GM18867 (cell line): ENCODE measurements at regions not wholly inside any gene's neighbourhood (a gene's known extent, or its start where the extent isn't known, plus 50 kb on each side); places are given as distances from the start of the nearest gene placed in this dataset.

ENCODE experiments used
- ATAC-seq: cut with Tn5 transposase; IDR thresholded peaks from one replicate; pipeline ENCODE4 v1.9.1; 2021; ENCODE audit warnings: mild to moderate bottlenecking, moderate library complexity; ENCODE audit not compliant: unreplicated experiment

DNA sequence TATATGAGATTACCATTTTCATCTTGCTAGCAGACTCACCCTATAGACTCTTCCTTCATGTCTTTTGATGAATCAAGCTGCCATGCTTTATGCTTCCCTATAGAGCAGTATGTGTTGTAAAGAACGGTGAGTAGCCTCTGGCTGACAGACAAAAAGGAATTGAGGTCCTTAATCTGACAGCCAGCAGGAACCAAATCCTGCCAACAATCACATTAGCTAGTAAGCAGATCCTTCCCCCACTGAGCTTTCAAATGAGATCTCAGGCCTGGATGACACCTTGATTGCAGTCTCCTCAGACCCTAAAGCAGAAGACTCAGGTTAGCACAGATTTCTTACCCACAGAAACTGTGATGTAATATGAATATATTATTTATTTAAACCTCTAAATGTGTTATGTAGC, 577.0 kb downstream of the CDH11 start:
- no peak for ATAC-seq

DNA sequence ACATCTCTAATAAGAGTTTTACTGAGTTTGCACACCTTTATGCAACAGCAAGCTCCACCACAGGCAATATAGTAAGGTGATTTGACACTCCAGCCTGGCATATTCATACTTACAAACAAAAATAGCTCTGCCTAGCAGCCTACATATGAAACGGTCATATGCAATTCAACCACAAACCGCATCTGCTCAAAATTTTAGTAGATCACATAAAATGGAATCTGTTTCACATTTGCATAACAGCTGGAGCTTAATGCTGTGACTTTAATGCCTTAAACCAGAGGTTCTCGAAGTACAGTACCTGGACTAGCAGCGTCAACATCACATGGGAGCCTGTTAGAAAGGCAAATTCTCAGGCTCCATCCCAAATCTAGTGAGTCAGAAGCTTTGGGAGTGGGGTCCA, 578.4 kb downstream of the CDH11 start:
- no peak for ATAC-seq

DNA sequence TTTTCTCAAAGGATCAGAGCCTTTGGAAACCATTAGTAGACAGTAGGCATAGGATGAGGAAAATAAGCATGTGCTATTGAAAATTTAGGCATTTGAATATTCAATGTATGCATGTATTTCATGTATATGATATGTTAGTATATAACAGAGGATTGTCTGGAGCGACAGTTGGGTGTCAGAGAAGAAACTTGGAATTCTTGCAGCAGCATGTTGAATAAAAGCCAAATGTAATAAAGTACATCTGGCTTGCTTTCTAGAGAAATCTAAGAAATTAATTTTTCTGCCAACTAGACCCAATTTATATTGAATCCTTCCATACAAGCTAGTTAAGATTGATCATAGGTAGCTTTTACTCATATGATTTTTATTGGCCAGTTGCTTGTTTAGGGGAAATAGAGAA, 578.8 kb downstream of the CDH11 start:
- ATAC-seq = no peak

DNA sequence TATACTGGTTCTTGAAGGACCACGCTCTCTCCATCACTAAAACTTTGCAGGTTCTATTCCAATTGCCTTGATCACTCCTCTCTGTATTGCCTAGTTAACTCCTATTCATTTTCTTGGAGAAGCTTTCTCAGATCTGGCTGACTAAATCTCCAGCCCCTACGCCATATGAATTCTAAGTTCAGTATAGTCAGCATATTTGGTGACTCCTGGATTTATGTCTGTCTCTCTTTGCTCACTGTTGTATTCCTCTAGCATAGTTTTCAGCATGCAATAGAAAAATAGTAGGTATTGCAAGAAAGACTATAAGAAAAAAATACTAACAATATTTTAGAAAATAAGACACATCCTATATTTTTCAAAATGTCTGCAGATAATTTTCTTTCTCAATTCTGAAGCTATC, 579.7 kb downstream of the CDH11 start:
- no peak for ATAC-seq

DNA sequence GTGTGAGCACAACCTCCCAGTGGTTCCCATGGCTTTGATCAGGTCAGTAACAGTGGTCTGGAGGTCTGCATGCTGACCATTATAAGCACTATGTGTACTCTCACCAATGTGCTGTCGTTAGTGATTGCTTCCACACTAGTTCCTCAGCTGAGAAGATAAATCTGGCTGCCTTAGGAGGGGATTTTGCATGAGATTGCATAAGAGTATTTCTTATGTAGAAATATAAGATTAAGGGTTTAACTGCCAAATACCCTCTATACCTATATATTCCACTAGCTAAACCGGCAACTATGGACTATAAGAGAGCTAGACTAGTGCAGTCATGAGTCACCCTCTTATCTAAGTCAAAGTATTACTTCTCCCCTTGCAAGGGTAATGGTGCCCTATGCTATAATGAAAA, 580.2 kb downstream of the CDH11 start:
- ATAC-seq = no peak

DNA sequence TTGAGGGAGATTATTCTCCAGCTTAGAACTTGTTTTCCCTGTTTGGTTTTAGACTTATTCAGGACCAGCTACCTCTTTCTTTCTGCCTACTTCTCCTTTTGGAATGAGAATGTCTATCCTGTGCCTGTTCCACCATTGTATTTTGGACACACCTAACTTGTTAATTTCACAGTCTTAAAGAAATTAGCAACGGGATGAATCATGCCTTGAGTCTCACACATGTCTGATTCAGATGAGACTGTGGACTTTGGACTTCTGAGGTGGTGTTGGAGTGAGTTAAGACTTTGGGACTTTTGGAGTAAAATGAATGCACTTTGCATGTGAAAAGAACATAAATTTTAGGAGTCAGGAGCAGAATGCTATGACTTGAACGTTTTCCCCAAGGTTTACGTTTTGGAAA, 581.4 kb downstream of the CDH11 start:
- no peak for ATAC-seq

DNA sequence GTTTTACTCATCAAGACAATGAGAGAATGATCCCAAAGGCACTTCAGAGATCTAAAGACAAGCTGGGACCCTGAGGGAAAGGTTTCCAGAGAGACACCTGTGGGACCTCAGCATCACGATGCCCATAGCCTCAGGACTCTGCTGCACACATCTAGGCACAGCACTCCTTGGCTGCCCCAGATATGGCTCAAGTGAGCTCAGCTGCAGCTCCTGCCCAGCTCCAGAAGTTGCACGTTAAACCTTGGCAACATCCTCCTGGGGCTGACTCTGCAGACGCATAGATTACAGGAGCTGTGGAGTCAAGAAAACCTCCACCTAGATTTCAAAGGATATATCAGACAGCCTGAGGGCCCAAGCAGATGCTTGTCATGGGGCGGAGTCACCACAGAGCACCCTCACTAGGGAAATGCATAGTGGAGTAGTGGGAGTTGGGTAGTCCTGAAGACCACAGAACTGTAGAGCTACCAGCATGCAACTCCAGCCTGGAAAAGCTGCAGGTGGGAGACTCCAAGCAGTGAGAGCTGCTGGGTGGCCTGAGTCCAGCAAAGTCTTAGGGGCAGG, 582.0 kb downstream of the CDH11 start:
- no peak for ATAC-seq

DNA sequence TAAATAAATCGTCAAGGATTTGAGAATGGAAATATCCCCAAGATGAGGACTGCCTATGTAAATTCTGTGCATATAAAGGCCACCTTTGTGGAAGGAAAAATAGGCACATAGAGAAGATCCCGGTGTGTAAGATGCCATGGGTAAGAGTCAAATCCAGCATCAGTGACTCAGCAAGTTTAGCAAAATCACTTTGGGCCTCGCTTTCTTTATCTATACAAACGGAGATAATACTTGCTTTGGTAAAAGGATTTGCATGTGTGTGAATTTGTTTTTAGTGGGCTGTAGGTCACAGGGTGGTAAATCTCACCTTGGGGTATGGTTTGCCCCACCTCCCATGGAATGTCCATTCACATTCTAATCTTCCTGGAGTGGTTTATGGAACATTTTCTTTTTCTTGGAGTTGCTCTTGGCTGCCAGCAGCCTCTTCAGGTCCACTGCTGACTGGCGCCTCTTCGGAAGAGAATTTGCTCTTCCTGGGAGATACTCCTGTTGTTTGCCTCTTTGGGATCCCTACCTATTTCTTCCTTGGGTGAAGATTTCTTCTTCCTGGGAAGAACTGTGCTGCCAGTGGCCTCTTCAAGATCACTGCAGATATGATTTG, 587.6 kb downstream of the CDH11 start:
- no peak for ATAC-seq

DNA sequence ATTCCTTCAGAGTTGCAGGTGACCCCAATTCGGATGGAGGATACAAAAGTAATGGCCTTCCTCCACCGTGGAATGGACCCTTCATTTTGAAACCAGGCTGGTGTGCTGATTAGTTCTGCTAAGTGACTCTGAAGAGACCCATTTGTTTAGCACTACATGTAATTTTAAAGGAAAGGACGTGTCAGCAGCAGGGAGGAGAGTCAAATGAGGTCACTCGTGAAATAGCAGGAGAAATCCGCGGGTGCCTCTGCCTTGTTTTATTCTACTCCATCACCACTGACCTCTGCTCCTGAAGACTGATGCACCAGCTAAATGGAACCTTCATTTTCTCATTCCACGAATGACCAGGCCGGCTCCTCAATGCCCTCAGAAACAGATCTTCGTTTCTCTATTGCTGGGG, 589.2 kb downstream of the CDH11 start:
- ATAC-seq = no peak

DNA sequence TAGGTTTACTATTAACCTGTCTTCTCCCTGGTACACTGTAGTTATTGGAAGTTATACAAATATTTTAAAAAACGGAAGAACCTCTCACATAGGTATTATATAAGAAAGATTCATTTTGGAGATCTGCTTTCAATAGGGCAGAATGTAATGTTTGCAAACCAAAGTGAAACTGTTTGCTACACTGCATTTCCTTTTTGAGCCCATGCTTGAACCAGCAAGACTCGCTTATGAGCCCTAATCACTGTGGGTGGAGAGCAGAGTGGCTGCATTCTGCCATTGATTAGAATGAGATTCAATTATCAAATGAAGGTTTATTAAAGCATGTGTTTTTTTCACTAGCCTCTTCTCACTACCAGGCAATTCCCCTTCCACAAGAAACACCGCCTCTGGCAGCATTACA, 589.7 kb downstream of the CDH11 start:
- no peak for ATAC-seq

DNA sequence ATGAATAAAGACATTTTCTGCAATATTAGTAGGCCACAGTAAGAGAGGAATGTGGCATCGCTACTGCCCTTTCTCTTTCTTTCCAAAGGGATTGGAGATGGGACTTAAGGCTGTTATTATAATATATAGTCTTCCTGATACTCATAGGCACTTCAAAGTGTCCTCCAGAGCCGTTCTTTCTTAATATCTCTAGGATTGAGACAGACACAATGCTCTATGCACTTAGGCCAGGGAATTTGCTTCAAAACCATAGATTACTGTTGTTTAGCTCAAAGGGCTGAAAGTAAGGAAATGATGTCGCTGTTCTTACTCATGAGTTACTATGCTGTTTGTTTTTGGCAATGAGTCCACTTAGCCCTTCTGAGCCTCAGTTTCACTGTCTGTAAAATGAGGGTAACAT, 590.5 kb downstream of the CDH11 start:
- no peak for ATAC-seq

DNA sequence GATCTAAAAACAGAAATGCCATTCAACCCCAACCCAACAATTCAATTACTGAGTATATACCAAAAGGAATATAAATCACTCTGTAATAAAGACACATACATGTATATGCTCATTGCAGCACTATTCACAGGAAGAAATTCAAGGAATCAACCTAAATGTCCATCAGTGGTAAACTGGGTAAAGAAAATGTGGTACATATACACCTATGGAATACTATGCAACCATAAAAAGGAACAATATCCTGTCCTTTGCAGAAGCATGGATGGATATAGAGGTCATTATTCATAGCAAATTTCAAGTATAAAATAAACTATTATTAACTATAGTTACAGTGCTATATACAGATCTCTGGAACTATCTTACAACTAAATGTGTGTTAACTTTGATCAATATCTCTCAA, 599.3 kb downstream of the CDH11 start:
- no peak for ATAC-seq

DNA sequence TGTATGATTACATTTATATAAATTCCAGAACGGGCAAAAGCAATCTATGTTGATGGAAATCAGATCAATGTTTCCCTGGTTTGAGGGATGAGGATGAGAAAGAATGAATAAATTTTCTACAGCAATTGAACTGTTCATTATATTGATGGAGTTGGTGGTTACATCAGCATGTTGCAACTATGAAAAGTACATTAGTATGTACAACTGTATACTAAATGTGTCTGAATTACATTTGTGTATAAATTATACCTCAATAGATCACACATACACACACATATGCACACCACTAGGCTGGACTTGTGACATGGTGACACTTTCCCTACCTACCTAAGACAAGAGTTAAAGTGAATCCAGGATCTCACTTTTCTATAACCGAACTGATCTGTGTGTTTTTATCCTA, 608.0 kb downstream of the CDH11 start:
- ATAC-seq = no peak

DNA sequence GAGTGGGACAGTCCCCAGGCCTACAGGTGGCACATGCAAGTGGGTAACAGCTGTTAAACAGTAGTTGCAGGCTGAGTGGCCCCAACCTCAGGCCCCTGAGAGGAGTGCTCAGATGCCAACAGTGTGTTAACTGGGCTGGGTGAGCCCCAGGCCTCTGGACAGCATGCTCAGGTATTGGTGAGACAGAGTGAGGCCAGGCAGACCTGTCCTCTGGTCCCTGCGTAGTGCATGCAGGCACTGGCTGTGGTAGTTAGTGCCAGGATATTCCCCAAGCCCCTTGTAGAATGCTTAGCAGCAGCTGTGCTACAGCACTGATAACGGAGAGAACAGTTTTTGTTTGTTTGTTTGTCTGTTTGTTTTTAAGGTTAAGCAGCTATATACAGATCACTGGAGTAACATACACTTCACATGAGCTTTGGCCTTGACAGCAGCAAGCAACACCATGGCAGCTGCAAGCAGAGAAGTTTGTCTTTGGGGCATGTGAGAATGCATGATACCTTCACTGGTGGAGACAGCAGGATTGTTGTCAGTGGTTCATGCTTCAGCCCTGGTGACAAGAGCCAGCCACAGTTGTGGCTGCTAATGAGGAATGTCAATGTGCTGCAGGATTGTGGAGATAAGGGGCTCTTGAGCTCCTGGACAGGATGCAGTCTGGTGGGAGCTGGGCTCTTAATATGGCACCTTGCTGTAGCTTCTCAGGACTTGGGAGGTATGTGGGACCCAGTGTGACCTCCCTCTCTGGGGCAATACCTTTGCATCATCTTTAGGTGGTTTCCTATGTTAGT, 614.4 kb downstream of the CDH11 start:
- no peak for ATAC-seq

DNA sequence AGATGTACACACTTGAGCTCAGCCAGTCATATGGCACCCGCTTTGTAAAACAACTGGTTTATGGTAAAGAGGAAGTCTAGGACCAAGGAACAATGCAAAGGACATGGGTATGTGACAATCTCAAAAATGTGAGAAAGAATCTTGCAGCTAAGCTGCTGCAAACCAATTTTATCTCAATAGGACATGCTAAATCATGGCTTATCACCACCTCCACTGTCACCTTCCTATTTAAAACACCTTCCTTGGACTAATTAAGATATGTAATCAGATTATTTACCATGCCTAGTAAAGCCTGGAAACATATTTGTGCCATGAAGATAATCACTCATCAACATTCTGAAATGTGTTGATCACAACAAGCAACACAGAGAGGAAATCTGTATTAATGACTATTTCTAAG, 622.7 kb downstream of the CDH11 start:
- ATAC-seq = no peak

DNA sequence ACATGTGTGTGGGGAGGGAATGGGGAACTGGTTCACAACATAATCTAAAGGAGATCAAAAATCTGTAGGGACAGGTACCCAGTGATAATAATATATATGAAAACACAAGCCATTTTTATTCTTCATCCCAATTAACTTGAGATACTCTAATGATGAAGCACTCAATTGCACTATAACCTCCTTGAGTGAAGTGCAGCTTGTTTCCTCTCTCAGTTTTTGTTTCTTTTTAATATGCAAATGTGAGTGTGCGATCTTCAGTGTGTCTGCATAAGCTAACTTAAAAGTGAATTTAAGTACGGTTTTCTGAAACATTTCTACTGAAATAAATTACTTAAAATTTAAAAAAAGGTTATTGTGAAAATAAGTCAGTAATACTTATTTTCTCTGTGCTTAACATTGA, 623.5 kb downstream of the CDH11 start:
- ATAC-seq = no peak

DNA sequence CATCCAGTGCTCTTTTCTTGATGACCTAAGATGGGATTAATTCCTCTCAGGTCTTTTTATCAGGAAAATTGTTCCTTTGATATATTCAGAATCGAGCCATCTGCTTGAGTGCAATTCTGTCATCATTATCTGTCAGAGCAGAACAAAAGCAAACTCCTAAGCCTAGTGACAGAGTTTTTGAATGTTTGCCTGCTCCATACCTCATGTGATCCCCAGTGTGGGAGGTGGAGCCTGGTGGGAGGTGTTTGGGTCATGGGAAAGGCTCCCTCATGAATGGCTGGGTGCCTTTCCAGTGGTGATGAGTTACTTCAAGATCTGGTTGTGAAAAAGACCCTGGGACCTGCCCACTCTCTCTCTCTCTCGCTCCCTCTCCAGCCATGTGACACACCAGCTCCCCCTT, 628.2 kb downstream of the CDH11 start:
- no peak for ATAC-seq

DNA sequence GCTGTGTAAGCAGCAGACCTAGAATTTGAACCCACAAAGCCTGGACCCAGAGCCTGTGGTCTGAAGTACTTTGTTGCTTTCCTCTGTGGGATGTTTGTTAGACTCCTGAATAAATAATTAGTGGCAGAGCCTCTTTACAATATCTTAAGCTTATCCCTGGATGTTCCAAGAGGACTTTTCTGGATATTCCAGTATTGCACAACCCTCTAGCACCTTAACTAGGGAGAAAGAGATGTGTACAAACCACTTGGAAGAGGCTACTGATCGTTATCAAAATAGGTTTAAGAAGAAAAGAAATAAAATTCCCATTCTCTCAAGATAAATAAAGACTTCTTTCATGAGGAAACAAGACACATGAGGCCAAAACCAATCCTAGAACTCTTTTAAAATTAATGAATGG, 632.4 kb downstream of the CDH11 start:
- ATAC-seq = no peak

DNA sequence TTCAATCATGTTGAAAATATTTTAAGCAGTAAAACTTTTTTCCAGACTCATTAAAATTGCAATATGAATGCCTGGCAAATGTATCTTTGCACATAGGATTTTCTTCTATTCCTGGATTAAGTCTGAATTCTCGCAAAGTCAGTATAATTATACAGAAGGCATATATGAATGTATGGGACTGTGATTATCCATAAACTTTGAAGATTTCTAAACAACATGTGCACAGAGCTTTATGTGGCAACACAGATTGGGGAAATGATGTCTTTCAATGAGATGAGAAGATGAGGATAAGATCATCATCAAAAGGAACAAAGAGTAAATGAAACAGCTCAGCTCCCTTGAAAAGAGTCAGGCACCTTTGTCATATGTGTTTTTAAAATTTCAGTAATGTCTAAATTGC, 635.3 kb downstream of the CDH11 start:
- ATAC-seq = no peak

DNA sequence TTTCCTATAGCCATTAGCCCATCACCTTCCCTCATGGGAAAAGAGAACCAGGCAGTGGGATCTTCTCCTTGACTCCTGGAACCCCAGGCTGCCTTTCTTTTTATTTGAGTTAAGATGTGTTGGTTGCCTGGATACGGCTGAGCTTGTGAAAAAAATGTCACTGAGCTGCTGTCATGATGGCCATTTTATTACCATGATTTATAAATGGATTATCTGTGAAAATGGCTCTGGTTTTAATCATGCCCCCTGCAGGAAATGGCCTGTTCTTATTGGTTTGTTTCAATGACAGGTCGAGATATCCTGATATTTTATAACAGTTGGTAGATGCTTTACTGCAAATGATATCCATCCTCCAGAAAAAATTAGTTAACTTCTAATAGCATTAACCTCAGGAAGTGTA, 640.4 kb downstream of the CDH11 start:
- no peak for ATAC-seq

DNA sequence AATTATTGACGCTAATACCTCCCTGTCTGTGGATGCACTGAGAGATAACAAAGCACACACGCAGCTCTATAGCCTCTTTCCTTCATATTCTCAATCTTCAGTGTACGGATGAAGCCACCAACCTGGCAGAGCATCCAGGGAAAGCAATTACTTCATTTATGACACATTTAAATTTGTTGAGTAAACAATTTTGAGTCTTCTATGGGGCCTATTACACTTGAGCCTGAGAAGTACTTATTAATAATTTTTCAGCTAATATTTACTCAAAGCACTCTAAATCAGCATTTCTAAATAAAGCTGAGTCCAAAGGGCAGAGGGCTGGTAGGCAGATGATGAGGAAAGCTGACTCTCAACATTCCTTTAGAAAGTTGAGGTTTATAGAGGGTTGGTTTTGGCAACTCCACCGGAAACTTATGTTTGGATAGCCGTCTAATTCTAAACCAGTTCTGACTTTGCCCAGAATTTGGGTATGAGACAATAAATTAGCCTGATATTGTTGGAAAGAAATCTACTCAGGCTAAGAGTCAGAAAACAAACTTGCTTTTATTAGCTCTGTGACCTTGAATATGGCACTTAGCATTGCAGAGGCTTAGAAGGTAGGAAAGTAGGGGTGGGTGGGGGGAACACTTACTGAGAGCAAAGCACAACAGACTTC, 643.5 kb downstream of the CDH11 start:
- ATAC-seq = no peak
